Keratinocyte (primary cell): ENCODE measurements at regions not wholly inside any gene's neighbourhood (a gene's known extent, or its start where the extent isn't known, plus 50 kb on each side); places are given as distances from the start of the nearest gene placed in this dataset.

ENCODE experiments used
- CTCF ChIP-seq, 3 experiments: IDR thresholded peaks in 1 of 3; conservative IDR thresholded peaks in 1 of 3; optimal IDR thresholded peaks in 1 of 3; 2 replicates in 2 of 3; 3 replicates in 1 of 3; pipeline versions ENCODE3 to v1.5.1; 2011; ENCODE audit warnings: low read length in 3 of 3, mild to moderate bottlenecking in 3 of 3, moderate library complexity in 2 of 3, control low read depth in 1 of 3, inconsistent platforms in 1 of 3; ENCODE audit not compliant: insufficient read depth in 2 of 3; ENCODE audit errors: extremely low read depth in 1 of 3
- EZH2 ChIP-seq: IDR thresholded peaks from one replicate; pipeline ENCODE4 v1.6.1; 2012; ENCODE audit warnings: inconsistent platforms, mild to moderate bottlenecking, low read length, moderate library complexity

GRCh38 chr5:179475208-179475751, 75.1 kb upstream of the RUFY1 start:
- TF ChIP-seq CTCF (optimal IDR thresholded peaks at IDR 0.05 in 1 of 3, IDR thresholded peaks at IDR 0.05 in 1 of 3, conservative IDR thresholded peaks at IDR 0.05 in 1 of 3; ENCODE audit: extremely low read depth in 1 of 3, insufficient read depth in 2 of 3, low read length in 3 of 3) = no peak
- TF ChIP-seq EZH2 = no peak
